Hepatocyte (in vitro differentiated cells): ENCODE measurements at regions not wholly inside any gene's neighbourhood (a gene's known extent, or its start where the extent isn't known, plus 50 kb on each side); places are given as distances from the start of the nearest gene placed in this dataset.

Experiments
- CTCF ChIP-seq: fragments of 200-600 bp; sonication (generic); IDR thresholded peaks from 2 replicates; pipeline ENCODE4 v1.5.1; 2016; ENCODE audit warnings: antibody characterized with exemption, mild to moderate bottlenecking; ENCODE audit not compliant: poor library complexity
- EZH2 ChIP-seq: fragments of 200-600 bp; sonication (generic); IDR thresholded peaks from 2 replicates; pipeline ENCODE4 v1.6.1; 2016; ENCODE audit warnings: antibody characterized with exemption, mild to moderate bottlenecking, borderline replicate concordance

- TF ChIP-seq CTCF (no peak), EZH2 (no peak)
Measured at GRCh38 chr6:54598787-54599313, 247.7 kb upstream of the FAM83B start.
